ENCODE measurements at regions not wholly inside any gene's neighbourhood (a gene's known extent, or its start where the extent isn't known, plus 50 kb on each side); places are given as distances from the start of the nearest gene placed in this dataset.

- TF ChIP-seq POLR2AphosphoS5 (IDR thresholded peaks at IDR 0.05; ENCODE audit: borderline replicate concordance, low read depth, low read length): no peak
- TF ChIP-seq EZH2 (IDR thresholded peaks at IDR 0.05): no peak
- TF ChIP-seq FOXP2 (optimal IDR thresholded peaks at IDR 0.05; ENCODE audit: control extremely low read depth, extremely low read length, insufficient read depth): no peak
Measured at GRCh38 chr10:78905015-78905956, 163.5 kb upstream of the ZMIZ1 start.

All from SK-N-MC (cell line).